Breast epithelium (tissue), 3 donors: ENCODE measurements at regions not wholly inside any gene's neighbourhood (a gene's known extent, or its start where the extent isn't known, plus 50 kb on each side); places are given as distances from the start of the nearest gene placed in this dataset.

Source experiments
- POLR2AphosphoS5 ChIP-seq, 3 donors: sonication (generic); formaldehyde crosslinking; IDR thresholded peaks; one replicate each; pipeline ENCODE4 v1.6.1; 2017; ENCODE audit warnings: antibody characterized with exemption in 3 of 3
- TF ChIP-seq, protein P1 (sequence below), 3 donors: fragments of 450-650 bp; IDR thresholded peaks; one replicate each; pipeline ENCODE4 v1.5.1; 2016 to 2017; ENCODE audit warnings: antibody characterized with exemption in 3 of 3, mild to moderate bottlenecking in 3 of 3, moderate library complexity in 3 of 3

DNA sequence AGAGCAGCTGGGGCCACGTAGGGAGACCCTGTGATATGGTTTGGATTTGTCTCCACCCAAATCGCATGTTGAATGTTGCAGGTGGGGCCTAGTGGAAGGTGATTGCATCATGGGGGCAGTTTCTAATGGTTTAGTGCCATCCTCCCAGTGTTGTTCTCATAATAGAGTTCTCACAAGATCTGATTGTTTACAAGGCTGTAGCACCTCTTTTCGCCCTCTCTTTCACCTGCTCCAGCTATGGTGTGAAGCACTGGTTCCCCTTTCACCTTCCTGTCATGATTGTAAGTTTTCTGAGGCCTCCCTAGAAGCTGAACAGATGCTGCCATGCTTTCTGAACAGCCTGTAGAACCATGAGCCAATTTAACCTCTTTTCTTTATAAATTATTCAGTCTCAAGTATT is 198.9 kb upstream of the CBLB start:
- TF ChIP-seq, protein P1, sequence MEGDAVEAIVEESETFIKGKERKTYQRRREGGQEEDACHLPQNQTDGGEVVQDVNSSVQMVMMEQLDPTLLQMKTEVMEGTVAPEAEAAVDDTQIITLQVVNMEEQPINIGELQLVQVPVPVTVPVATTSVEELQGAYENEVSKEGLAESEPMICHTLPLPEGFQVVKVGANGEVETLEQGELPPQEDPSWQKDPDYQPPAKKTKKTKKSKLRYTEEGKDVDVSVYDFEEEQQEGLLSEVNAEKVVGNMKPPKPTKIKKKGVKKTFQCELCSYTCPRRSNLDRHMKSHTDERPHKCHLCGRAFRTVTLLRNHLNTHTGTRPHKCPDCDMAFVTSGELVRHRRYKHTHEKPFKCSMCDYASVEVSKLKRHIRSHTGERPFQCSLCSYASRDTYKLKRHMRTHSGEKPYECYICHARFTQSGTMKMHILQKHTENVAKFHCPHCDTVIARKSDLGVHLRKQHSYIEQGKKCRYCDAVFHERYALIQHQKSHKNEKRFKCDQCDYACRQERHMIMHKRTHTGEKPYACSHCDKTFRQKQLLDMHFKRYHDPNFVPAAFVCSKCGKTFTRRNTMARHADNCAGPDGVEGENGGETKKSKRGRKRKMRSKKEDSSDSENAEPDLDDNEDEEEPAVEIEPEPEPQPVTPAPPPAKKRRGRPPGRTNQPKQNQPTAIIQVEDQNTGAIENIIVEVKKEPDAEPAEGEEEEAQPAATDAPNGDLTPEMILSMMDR (IDR thresholded peaks at IDR 0.05), result no peak
- no peak for TF ChIP-seq POLR2AphosphoS5 (IDR thresholded peaks at IDR 0.05)
